H1 (cell line): ENCODE measurements at regions not wholly inside any gene's neighbourhood (a gene's known extent, or its start where the extent isn't known, plus 50 kb on each side); places are given as distances from the start of the nearest gene placed in this dataset.

ENCODE experiments used
- BCL11A ChIP-seq, 2 experiments: IDR thresholded peaks; one replicate each; pipeline ENCODE4 v1.6.1; 2011; ENCODE audit warnings: low read depth in 2 of 2, low read length in 2 of 2, mild to moderate bottlenecking in 2 of 2
- CHD1 ChIP-seq: IDR thresholded peaks from 2 replicates; pipeline ENCODE4 v1.6.1; 2012; ENCODE audit warnings: low read depth, low read length, improper control_type of control experiment
- EZH2 ChIP-seq: fragments of 200-600 bp; sonication (generic); IDR thresholded peaks from 2 replicates; pipeline ENCODE4 v1.7.1; 2012; ENCODE audit warnings: low read depth, mild to moderate bottlenecking, moderate library complexity, low read length, inconsistent platforms; ENCODE audit not compliant: severe bottlenecking
- HDAC6 ChIP-seq: IDR thresholded peaks from one replicate; pipeline ENCODE4 v1.7.1; 2012; ENCODE audit warnings: low read depth, mild to moderate bottlenecking, inconsistent platforms, low read length, moderate library complexity
- JUN ChIP-seq: IDR thresholded peaks from 2 replicates; pipeline ENCODE4 v1.6.1; 2011; ENCODE audit warnings: low read depth, mild to moderate bottlenecking, improper control_type of control experiment, low read length
- KDM1A ChIP-seq: fragments of 200-600, 300-600 bp; sonication (generic); IDR thresholded peaks from 2 replicates; pipeline ENCODE4 v1.7.1; 2016; ENCODE audit warnings: mild to moderate bottlenecking, low read length, borderline replicate concordance
- PHF8 ChIP-seq: fragments of 200-600 bp; sonication (generic); conservative IDR thresholded peaks from 2 replicates; pipeline ENCODE4 v1.7.1; 2012; ENCODE audit warnings: low read depth, mild to moderate bottlenecking, inconsistent platforms, low read length, moderate library complexity
- POLR2A ChIP-seq, 2 experiments: IDR thresholded peaks; 1 replicate in 1 of 2; 2 replicates in 1 of 2; pipeline ENCODE4 v1.6.1; 2011; ENCODE audit warnings: low read depth in 2 of 2, low read length in 2 of 2, mild to moderate bottlenecking in 2 of 2; ENCODE audit errors: control extremely low read depth in 1 of 2
- RXRA ChIP-seq: IDR thresholded peaks from 2 replicates; pipeline ENCODE4 v1.6.1; 2011; ENCODE audit warnings: low read depth, mild to moderate bottlenecking, low read length, moderate library complexity; ENCODE audit not compliant: insufficient read depth
- ZNF274 ChIP-seq: IDR thresholded peaks from 2 replicates; pipeline ENCODE4 v1.7.0; 2012; ENCODE audit warnings: low read length, borderline replicate concordance; ENCODE audit errors: extremely low read depth
- TF ChIP-seq, protein P1 (sequence below): IDR thresholded peaks from 2 replicates; pipeline ENCODE4 v1.6.1; 2012; ENCODE audit warnings: low read length, inconsistent platforms
- TF ChIP-seq, protein P2 (sequence below), 3 experiments: IDR thresholded peaks; 1 replicate in 2 of 3; 2 replicates in 1 of 3; pipeline versions ENCODE4 v1.5.1 to v1.6.1; 2011; ENCODE audit warnings: low read length in 3 of 3, mild to moderate bottlenecking in 3 of 3, inconsistent platforms in 2 of 3, low read depth in 1 of 3, moderate library complexity in 1 of 3; ENCODE audit not compliant: insufficient read depth in 1 of 3; ENCODE audit errors: control extremely low read depth in 1 of 3

DNA sequence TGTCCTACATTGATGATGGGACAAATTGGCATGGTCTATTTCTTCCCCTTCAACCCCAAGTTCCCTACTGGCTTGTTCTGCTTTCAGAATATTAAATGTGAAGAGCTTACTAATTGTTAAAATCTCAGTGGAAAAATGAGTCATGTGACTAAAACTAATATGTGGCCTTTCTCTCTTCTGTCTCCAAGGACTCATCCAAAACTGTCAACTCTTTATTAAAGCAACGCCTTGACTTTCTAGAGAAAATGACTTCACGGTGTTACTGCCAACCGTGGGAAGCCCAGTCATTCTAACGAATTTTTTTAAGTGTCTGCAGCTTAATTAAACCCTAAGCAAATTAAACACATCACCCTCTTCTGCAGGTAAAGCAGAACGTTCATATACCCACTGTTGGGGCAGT is 431.6 kb downstream of the DTWD2 start:
- TF ChIP-seq POLR2A (IDR thresholded peaks at IDR 0.05; ENCODE audit: control extremely low read depth in 1 of 2, low read depth in 2 of 2, low read length in 2 of 2) (no peak), ZNF274 (no peak), PHF8 (no peak), BCL11A (IDR thresholded peaks at IDR 0.05; ENCODE audit: low read depth in 2 of 2, low read length in 2 of 2) (no peak), KDM1A (no peak), EZH2 (no peak), JUN (no peak), HDAC6 (no peak), CHD1 (no peak), RXRA (no peak)
- TF ChIP-seq, protein P1, sequence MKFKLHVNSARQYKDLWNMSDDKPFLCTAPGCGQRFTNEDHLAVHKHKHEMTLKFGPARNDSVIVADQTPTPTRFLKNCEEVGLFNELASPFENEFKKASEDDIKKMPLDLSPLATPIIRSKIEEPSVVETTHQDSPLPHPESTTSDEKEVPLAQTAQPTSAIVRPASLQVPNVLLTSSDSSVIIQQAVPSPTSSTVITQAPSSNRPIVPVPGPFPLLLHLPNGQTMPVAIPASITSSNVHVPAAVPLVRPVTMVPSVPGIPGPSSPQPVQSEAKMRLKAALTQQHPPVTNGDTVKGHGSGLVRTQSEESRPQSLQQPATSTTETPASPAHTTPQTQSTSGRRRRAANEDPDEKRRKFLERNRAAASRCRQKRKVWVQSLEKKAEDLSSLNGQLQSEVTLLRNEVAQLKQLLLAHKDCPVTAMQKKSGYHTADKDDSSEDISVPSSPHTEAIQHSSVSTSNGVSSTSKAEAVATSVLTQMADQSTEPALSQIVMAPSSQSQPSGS: no peak
- TF ChIP-seq, protein P2, sequence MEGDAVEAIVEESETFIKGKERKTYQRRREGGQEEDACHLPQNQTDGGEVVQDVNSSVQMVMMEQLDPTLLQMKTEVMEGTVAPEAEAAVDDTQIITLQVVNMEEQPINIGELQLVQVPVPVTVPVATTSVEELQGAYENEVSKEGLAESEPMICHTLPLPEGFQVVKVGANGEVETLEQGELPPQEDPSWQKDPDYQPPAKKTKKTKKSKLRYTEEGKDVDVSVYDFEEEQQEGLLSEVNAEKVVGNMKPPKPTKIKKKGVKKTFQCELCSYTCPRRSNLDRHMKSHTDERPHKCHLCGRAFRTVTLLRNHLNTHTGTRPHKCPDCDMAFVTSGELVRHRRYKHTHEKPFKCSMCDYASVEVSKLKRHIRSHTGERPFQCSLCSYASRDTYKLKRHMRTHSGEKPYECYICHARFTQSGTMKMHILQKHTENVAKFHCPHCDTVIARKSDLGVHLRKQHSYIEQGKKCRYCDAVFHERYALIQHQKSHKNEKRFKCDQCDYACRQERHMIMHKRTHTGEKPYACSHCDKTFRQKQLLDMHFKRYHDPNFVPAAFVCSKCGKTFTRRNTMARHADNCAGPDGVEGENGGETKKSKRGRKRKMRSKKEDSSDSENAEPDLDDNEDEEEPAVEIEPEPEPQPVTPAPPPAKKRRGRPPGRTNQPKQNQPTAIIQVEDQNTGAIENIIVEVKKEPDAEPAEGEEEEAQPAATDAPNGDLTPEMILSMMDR (IDR thresholded peaks at IDR 0.05; ENCODE audit: control extremely low read depth in 1 of 3, insufficient read depth in 1 of 3, low read depth in 1 of 3, low read length in 3 of 3): no peak
